ENCODE measurements at regions not wholly inside any gene's neighbourhood (a gene's known extent, or its start where the extent isn't known, plus 50 kb on each side); places are given as distances from the start of the nearest gene placed in this dataset.

- Mint-ChIP-seq H3K36me3 (no peaks in the 10 kb centered on the region), H3K27me3 (ENCODE audit: low read depth) (no peaks in the 10 kb centered on the region), H3K4me1 (no peaks in the 10 kb centered on the region), H3K4me3 (no peak overlapping the region), H3K9me3 (no peaks in the 10 kb centered on the region), H3K27ac (no peak overlapping the region)
- ATAC-seq, result no peak
- no peak for TF ChIP-seq E2F4 (CRISPR knock-in tag; IDR thresholded peaks at IDR 0.05; ENCODE audit: borderline replicate concordance, low read depth)
- no peak for TF ChIP-seq ZNF423 (CRISPR knock-in tag; IDR thresholded peaks at IDR 0.05)
- TF ChIP-seq HMGA2 (CRISPR knock-in tag; IDR thresholded peaks at IDR 0.05), result no peak
- DNase-seq (ENCODE audit: low spot score), result no peak
- POLR2A ChIA-PET, result no interaction called here
- CTCF ChIA-PET, result no interaction called here
Observed at GRCh38 chr15:39145854-39146625, 434.8 kb upstream of the THBS1 start.

- Mint-ChIP-seq H3K4me1 (peaks cover 8% of the 10 kb centered on the region), H3K9me3 (no peaks in the 10 kb centered on the region), H3K4me3 (no peak overlapping the region), H3K27me3 (ENCODE audit: low read depth) (no peaks in the 10 kb centered on the region), H3K36me3 (no peaks in the 10 kb centered on the region), H3K27ac (no peak overlapping the region)
- ATAC-seq, result no peak
- ChIA-PET POLR2A (no interaction called here), CTCF (no interaction called here)
- no peak for TF ChIP-seq ZNF671 (CRISPR knock-in tag; IDR thresholded peaks at IDR 0.05)
- no peak for TF ChIP-seq KAT7 (CRISPR knock-in tag; IDR thresholded peaks at IDR 0.05; ENCODE audit: borderline replicate concordance)
- no peak for TF ChIP-seq CDX4 (CRISPR knock-in tag; IDR thresholded peaks at IDR 0.05; ENCODE audit: borderline replicate concordance)
- no peak for TF ChIP-seq ZNF317 (CRISPR knock-in tag; IDR thresholded peaks at IDR 0.05; ENCODE audit: borderline replicate concordance, low read depth)
- no peak for TF ChIP-seq NR1H2 (CRISPR knock-in tag; IDR thresholded peaks at IDR 0.05)
- no peak for TF ChIP-seq STAT6 (CRISPR knock-in tag; conservative IDR thresholded peaks at IDR 0.05; ENCODE audit: low read depth)
- TF ChIP-seq SOX15 (CRISPR knock-in tag; IDR thresholded peaks at IDR 0.05), result no peak
- no peak for TF ChIP-seq TEAD4 (CRISPR knock-in tag; IDR thresholded peaks at IDR 0.05)
- TF ChIP-seq, protein P1, sequence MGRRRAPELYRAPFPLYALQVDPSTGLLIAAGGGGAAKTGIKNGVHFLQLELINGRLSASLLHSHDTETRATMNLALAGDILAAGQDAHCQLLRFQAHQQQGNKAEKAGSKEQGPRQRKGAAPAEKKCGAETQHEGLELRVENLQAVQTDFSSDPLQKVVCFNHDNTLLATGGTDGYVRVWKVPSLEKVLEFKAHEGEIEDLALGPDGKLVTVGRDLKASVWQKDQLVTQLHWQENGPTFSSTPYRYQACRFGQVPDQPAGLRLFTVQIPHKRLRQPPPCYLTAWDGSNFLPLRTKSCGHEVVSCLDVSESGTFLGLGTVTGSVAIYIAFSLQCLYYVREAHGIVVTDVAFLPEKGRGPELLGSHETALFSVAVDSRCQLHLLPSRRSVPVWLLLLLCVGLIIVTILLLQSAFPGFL (CRISPR knock-in tag; IDR thresholded peaks at IDR 0.05; ENCODE audit: borderline replicate concordance), result no peak
- TF ChIP-seq NFATC4 (CRISPR knock-in tag; IDR thresholded peaks at IDR 0.05), result no peak
- TF ChIP-seq, protein P2, sequence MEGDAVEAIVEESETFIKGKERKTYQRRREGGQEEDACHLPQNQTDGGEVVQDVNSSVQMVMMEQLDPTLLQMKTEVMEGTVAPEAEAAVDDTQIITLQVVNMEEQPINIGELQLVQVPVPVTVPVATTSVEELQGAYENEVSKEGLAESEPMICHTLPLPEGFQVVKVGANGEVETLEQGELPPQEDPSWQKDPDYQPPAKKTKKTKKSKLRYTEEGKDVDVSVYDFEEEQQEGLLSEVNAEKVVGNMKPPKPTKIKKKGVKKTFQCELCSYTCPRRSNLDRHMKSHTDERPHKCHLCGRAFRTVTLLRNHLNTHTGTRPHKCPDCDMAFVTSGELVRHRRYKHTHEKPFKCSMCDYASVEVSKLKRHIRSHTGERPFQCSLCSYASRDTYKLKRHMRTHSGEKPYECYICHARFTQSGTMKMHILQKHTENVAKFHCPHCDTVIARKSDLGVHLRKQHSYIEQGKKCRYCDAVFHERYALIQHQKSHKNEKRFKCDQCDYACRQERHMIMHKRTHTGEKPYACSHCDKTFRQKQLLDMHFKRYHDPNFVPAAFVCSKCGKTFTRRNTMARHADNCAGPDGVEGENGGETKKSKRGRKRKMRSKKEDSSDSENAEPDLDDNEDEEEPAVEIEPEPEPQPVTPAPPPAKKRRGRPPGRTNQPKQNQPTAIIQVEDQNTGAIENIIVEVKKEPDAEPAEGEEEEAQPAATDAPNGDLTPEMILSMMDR (IDR thresholded peaks at IDR 0.05), result no peak
- no peak for TF ChIP-seq NFE2L1 (CRISPR knock-in tag; IDR thresholded peaks at IDR 0.05)
- TF ChIP-seq SP1 (CRISPR knock-in tag; conservative IDR thresholded peaks at IDR 0.05), result no peak
- no peak for TF ChIP-seq CBFB (CRISPR knock-in tag; IDR thresholded peaks at IDR 0.05; ENCODE audit: low read depth)
- TF ChIP-seq GABPB1 (CRISPR knock-in tag; IDR thresholded peaks at IDR 0.05), result no peak
- no peak for DNase-seq (ENCODE audit: low spot score)
Observed at GRCh38 chr15:39149636-39150150, 431.2 kb upstream of the THBS1 start.
